DMS53 treated with DMSO at 0.1 percent for 48 hours (cell line): ENCODE measurements at regions not wholly inside any gene's neighbourhood (a gene's known extent, or its start where the extent isn't known, plus 50 kb on each side); places are given as distances from the start of the nearest gene placed in this dataset.

Experiments used
- DNase-seq: peaks from one replicate; lab custom pipeline; 2025; ENCODE audit not compliant: unreplicated experiment; lab: John Stamatoyannopoulos, UW

GRCh38 chr22:44424359-44424682 lies 73.7 kb downstream of the RTL6 start:
- no peak for DNase-seq

- DNase-seq = no peak
Observed at GRCh38 chr22:44423556-44424358, 74.3 kb downstream of the RTL6 start.

GRCh38 chr22:44422746-44423380 lies 75.2 kb downstream of the RTL6 start:
- no peak for DNase-seq

DNA sequence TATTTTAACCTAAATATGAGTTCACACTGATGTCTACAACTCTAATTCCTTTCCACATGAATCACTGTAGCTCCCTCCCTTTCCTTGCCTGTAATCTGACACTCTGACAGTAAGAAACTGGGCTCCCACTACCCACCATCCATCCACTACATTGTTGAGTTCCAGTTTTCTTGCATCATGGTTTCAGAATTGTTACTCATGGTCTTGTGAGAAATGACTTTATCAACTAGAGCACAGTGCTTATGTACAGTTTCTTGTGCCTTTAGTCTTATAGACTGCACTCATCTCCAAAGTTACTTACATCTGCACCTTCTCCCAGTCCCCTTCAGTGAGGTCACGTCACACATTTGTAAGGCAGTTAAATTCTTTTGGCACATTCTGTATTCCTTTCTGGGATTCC lies 78.6 kb downstream of the RTL6 start:
- DNase-seq = no peak

DNA sequence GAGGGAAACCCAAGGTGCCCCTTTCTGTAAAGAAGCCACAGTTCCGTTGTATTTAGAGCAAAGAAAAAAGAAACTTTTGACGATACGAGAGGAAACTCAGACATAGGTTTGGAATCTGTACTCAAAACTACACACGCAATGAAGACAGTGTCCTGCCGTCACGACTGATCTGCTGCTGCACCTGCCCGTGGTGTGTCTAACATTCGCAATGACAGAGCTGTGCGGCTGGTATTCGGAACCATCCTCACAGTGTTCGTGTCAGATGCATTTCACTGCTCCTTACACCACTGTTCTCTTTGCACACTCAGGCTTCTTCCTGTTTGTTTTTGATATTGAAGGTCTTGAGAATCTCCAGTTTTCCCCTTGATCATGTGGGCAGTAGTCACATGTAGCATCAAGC lies 84.8 kb downstream of the RTL6 start:
- no peak for DNase-seq

DNA sequence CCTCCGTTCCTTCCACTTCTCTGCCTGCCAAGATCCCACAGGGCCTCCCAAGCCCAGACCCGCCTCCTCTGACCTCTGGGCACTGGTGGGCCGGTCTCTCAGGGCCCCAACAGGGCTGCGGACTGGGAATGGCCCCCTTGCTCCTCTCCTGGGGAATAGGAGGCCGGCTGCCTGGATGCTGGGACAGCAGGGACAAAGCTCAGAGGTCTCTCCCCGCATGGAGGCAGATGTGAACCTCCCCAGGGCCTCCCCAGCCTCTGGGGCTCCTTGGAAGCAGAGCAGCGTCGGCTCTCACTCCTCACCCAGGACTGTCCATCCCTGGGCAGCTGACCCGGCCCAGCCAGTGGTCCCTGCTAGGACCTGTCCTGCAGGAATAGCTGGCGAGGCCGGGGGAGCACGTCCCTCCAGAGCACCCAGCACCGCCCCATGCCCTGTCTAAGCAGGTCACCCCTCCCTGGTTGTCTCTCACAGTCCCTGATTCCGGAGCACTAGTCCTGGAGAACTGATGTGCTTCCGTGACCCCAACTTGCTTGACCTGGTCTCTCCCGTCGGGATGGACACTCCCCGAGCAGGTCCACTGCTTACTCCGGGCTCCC lies 85.8 kb downstream of the RTL6 start:
- DNase-seq = no peak

DNA sequence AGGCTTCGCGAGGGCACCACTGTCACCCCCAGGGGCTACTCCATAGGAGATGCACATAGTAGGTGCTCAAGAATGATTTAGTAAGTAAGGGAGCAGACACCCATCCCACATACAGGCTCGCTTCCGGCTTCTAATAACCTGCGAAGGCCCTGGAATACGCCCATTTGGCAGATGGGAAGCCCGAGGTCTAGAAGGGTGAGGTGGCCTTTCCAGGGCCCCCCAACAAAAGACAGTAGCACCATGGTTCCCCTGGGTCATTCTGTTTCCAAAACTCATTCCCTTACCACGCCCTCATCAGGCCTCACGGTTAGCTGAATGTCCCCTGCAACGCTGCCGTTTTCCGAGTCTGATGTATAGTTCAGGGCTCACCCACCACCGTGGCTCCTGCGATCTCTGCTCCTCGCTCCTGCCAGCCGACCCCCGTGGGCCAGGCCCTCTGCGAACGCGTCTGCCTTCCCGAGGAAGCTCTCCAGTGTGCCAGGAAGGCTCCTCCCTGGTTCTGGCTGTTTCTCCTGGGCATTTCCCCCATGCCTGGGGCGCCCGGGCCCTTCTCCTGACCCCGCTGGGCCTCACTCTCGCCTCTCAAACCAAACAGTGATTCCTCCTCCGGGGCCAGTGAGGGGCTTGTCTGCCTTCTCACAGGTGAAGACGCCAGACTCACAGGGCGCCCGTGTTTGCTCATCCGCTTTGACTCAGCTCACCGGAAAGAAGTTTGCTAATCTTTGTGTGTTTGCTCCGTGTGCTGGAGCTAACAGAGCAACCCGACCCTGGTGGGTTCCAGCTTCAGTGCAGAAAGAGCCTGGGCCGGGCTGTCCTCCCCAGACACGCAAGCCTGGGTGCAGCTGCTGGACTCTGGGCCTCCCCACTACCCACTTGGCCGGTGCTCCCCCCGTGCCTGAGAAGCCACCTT lies 86.6 kb downstream of the RTL6 start:
- no peak for DNase-seq

GRCh38 chr22:44410451-44410991 lies 87.5 kb downstream of the RTL6 start:
- DNase-seq = no peak

DNA sequence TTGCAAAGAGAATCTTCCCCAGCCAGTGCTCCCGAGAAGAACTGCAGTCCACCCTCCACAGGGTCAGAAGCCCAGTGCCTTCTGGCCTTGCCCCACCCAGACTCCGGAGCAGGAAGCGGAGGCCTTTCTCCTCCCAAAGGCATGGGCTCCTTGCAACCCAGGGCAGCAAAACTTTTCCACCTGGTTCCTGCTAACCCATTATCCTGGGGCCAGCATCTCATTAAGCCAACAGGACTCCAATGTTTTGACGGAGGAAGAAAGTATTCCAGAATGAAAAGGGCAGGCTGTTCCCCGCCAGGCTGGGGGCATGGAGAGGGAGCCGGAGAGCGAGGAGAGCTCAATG lies 88.1 kb downstream of the RTL6 start:
- DNase-seq = no peak

GRCh38 chr22:44409211-44409973 lies 88.6 kb downstream of the RTL6 start:
- DNase-seq = no peak

DNA sequence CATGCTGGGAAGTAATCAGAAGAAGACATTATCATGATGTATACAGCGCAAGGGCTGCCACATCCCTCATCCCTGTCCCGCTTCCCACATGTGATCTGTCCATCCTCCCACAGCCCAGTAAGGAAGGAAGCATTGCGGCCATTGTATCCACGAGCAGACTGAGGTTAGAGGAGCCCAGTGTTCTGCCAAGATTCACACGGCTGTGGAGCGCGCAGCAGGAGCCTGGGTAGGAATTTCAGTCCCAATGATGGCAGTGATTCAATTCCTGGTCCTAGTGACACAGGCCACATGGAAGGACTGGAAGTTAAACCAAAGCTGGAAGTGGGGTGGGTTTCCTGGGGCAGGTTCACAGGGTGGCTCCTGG lies 89.2 kb downstream of the RTL6 start:
- no peak for DNase-seq

DNA sequence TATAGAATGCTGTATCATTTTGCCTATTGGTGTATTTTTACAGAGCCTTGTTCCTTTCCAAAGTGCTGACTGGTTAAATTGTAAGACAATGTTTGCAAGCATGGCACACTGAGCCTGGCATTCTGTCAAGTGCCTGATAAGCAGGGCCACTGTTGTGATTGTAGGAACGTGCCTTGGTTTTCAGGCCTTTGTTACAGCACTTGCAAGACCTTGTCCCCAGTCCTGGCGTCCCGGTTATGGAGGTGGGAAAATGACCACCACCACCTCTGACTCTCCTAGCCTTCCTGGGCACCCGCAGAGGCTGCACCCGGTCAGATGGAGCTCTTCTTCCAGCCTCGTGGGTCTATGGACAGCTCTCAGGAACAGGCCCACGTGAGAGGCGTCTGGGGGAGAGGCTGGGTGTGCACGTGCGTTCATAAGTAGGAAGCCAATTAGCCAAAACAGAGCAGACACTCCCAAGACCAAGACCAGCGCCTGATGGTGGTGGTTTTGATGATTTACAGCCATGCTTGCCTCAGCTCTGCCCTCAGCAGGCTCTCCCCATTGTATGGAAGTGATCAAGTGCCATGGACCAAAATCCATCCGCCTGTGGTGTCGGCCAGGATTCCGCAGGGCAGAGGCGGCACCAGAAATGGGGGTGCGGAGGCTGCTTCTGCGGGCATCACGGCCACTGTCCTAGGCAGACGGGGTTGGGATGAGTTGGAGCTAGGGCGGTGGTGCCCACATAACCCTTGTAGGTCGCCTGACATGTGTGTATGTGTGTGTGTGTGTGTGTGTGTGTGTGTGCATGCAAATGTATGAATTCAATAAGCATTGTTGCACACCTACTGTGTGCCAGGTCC lies 89.8 kb downstream of the RTL6 start:
- no peak for DNase-seq

DNA sequence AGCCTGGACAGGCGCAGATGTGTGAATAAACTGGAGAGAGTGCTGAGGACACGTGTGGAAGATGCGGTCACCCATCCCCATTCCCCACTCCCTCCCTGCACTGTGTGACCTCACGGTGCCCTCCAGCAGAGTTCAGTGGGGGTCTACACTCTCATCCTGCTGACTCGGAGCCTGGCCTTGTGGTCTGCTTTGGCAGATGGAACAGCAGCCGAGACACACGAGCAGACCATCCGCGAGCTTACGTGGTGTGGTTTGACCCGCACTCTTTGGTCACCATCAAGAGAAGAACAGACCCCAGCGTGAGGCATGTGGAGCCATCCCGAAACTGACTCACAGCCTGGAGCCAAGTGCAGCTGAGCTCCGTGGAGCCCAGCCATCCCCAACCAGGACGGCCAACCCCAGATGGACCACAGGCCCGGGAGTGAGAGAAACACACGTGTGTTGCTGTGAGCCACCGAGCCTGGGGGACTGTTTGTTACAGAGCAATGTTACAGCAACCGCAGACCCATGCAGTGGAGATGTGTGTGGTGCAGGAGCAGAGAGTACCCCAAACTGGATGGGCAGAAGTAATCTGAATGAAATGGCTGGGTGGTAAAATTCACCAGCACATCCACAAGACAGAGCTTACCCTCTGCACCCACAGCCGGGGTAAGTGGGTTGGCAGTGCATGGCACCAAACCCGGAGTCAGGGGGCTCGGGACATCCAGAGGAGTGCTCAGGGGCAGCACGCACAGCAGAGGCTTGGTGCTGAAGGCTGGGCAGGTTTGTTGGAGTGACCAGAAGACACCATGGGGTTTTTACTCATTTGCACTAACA lies 90.7 kb downstream of the RTL6 start:
- DNase-seq = no peak

DNA sequence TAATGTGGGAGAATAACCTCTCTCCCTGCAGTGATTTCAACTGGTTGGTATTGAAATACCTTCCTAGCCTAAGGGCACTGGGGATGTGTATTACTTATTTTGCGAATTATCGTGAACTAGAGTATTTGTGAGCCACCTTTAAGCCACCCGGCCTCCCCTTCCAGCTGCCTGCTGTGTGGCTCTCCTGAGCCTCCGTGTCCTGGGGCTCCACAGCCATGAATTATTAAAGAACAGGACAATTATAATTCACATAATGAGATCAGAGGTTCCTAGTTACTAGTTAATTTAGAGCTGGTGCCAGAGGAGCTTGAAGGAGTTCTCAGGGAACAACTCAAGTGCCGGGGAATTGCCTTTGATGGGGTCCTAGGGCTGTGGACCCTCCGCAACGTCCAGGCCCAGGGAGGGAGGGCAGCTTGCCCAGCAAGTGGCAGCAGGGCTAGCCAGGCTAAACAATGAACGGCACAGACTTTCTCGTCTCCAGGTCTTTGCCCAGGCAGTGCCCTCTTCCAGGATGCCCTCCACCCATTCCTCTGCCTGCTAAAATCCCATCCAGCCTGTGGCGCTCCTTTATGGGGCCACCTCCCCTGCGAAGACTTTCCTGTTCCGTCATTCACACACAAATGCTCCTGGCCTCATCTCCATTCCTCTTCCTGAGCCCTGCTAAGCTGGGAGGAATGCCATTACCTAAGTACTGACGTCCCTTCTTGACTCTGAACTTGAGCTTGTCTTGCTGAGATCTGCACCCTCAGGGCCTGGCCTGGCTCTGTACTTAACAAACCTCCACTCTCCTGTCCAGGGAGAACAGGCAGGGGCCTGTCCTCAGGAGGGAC lies 91.5 kb downstream of the RTL6 start:
- no peak for DNase-seq

- DNase-seq = no peak
Observed at GRCh38 chr22:44405661-44406060, 92.4 kb downstream of the RTL6 start.

DNA sequence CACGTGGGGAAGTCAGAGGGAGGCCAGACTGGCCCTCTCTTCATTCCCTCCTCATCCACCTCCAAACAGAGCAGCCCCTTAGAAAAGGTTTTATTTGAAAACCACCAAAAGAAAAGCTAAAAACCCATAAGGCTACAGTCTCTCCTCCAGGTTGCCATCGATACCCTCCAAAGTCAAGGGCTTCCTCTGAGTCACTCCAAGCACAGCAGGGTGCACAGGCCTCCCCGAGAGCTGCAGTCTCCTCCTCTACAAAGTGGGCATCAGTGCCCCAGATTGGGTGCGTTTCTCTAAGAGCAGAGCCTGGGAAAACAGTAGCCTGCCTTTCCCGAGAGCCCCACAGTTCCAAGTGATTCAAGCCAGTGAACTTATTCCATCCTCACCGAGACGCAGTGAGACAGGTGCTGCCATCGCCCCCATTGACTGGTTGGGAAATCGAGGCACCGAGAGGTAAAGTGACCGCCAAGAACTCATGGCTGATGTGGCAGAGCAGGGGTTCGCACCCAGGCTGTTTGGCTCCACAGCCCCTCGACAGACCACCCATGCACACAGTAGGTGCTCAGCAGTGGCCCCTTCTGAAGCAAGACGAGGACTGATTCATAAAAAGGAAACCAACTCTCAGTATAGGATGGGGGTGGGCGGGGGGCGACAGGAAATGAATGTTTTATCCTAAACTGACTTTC lies 91.7 kb upstream of the SHISAL1 start:
- no peak for DNase-seq

DNA sequence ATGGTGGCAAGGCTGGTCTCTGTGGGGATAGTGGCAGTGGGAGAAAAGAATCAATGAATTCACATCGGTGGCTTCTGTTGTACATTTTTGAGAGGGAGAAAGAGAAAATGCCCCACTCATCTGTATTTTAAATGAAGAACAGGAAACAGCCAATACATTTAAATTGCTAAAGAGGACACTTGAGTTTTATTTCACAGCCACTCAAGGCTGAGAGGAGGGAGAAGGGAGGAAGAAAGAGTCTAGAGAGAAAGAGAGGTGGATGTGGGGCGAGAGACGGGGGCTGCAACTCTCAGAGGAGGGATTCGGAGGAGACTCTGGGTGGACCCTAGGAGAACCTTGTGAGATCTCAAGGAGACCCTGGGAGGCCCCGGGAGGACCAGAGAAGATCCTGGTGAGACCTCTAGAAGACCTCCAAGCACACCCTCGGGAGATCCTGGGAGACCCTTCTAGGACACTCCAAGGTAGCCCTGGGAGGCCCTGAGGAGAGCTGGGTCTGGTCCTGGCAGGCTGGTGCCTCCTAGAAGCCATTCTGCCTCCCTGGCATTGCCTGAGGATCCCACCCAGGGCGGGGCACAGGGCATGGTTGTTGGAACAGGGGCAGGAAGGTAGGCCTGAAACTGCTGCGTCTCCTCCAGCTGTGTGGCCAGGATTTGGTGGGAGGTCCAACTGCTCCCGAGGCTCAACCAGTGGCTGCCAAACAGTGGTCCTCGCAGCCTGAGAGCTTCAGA lies 91.0 kb upstream of the SHISAL1 start:
- DNase-seq = no peak
